Loucy (cell line): ENCODE measurements at regions not wholly inside any gene's neighbourhood (a gene's known extent, or its start where the extent isn't known, plus 50 kb on each side); places are given as distances from the start of the nearest gene placed in this dataset.
"Not testable (repeated sequence)": the region's sequence is repeated elsewhere in the genome, so short reads cannot be mapped to it uniquely, and the experiment has no call there.

Experiments
- CTCF ChIP-seq: fragments of 200-600 bp; sonication (generic); conservative IDR thresholded peaks from 2 replicates; pipeline ENCODE4 v1.5.1; 2014; ENCODE audit warnings: mild to moderate bottlenecking, antibody characterized with exemption, low read length
- EZH2phosphoT487 ChIP-seq: fragments of 200-600 bp; IDR thresholded peaks from 2 replicates; pipeline ENCODE4 v1.6.1; 2018; ENCODE audit warnings: antibody characterized with exemption, mild to moderate bottlenecking, moderate library complexity, borderline replicate concordance

- not testable (repeated sequence) for TF ChIP-seq CTCF, EZH2phosphoT487
Measured at GRCh38 chr16:88184566-88185355, 198.0 kb upstream of the ZNF469 start.
